HG03280 (cell line): ENCODE measurements at regions not wholly inside any gene's neighbourhood (a gene's known extent, or its start where the extent isn't known, plus 50 kb on each side); places are given as distances from the start of the nearest gene placed in this dataset.

Source experiments
- ATAC-seq: cut with Tn5 transposase; IDR thresholded peaks from one replicate; pipeline ENCODE4 v1.9.1; 2021; ENCODE audit warnings: mild to moderate bottlenecking, moderate library complexity; ENCODE audit not compliant: unreplicated experiment

- ATAC-seq, result no peak
Measured at GRCh38 chr12:98053202-98053601, 462.2 kb upstream of the TMPO start.

GRCh38 chr12:98057701-98058100 lies 457.7 kb upstream of the TMPO start:
- ATAC-seq, result no peak

GRCh38 chr12:98058213-98058612 lies 457.2 kb upstream of the TMPO start:
- no peak for ATAC-seq

GRCh38 chr12:98058838-98059237 lies 456.6 kb upstream of the TMPO start:
- ATAC-seq, result no peak

GRCh38 chr12:98059659-98060343 lies 455.6 kb upstream of the TMPO start:
- ATAC-seq, result no peak

GRCh38 chr12:98060411-98060810 lies 455.0 kb upstream of the TMPO start:
- ATAC-seq, result no peak

- ATAC-seq, result no peak
Measured at GRCh38 chr12:98062464-98063245, 452.7 kb upstream of the TMPO start.

- no peak for ATAC-seq
Measured at GRCh38 chr12:98064501-98064900, 450.9 kb upstream of the TMPO start.

GRCh38 chr12:98067795-98068194 lies 447.6 kb upstream of the TMPO start:
- no peak for ATAC-seq

- no peak for ATAC-seq
Measured at GRCh38 chr12:98073610-98074009, 441.8 kb upstream of the TMPO start.

GRCh38 chr12:98074286-98074685 lies 441.1 kb upstream of the TMPO start:
- ATAC-seq, result no peak

- no peak for ATAC-seq
Measured at GRCh38 chr12:98084391-98084790, 431.0 kb upstream of the TMPO start.

- ATAC-seq, result no peak
Measured at GRCh38 chr12:98085046-98085755, 430.2 kb upstream of the TMPO start.

- ATAC-seq, result no peak
Measured at GRCh38 chr12:98090731-98091130, 424.7 kb upstream of the TMPO start.

GRCh38 chr12:98096436-98096835 lies 419.0 kb upstream of the TMPO start:
- ATAC-seq, result no peak

GRCh38 chr12:98106031-98106683 lies 409.2 kb upstream of the TMPO start:
- no peak for ATAC-seq

- no peak for ATAC-seq
Measured at GRCh38 chr12:98109266-98109665, 406.1 kb upstream of the TMPO start.

- no peak for ATAC-seq
Measured at GRCh38 chr12:98110536-98110935, 404.9 kb upstream of the TMPO start.

GRCh38 chr12:98113548-98113947 lies 401.8 kb upstream of the TMPO start:
- ATAC-seq, result no peak

GRCh38 chr12:98121963-98122362 lies 393.4 kb upstream of the TMPO start:
- no peak for ATAC-seq

- ATAC-seq, result no peak
Measured at GRCh38 chr12:98123021-98123461, 392.3 kb upstream of the TMPO start.
